Common myeloid progenitor, CD34-positive (primary cell): ENCODE measurements at regions not wholly inside any gene's neighbourhood (a gene's known extent, or its start where the extent isn't known, plus 50 kb on each side); places are given as distances from the start of the nearest gene placed in this dataset.

ENCODE experiments used
- CTCF ChIA-PET: fragments of 350-600 bp; sonication (Branson Sonifier 250); formaldehyde crosslinking; loops from one replicate; lab custom pipeline; 2021; ENCODE audit warnings: antibody characterized with exemption; lab: Charles Lee
- POLR2A ChIA-PET: fragments of 350-600 bp; sonication (Branson Sonifier 250); formaldehyde crosslinking; loops from one replicate; lab custom pipeline; 2021; ENCODE audit warnings: antibody characterized with exemption; lab: Charles Lee
- DNase-seq, 3 donors: peaks; one replicate each; pipeline versions ENCODE4 v3.0.0 to v3.0.0-alpha.2; 2013
- H3K27ac ChIP-seq, 2 experiments: 1 replicate in 1 of 2; 2 replicates in 1 of 2; pipeline ENCODE4 v1.7.0; 2013; ENCODE audit warnings: inconsistent platforms in 2 of 2, low read length in 2 of 2, mild to moderate bottlenecking in 2 of 2, low read depth in 1 of 2, moderate library complexity in 1 of 2; ENCODE audit not compliant: severe bottlenecking in 2 of 2, insufficient read depth in 1 of 2, poor library complexity in 1 of 2
- H3K27me3 ChIP-seq, 5 experiments: replicated peaks in 2 of 5; 1 replicate in 3 of 5; 2 replicates in 2 of 5; pipeline versions ENCODE4 v1.6.1 to v1.7.0; 2013; ENCODE audit warnings: low read length in 4 of 5, mild to moderate bottlenecking in 2 of 5, moderate library complexity in 2 of 5, inconsistent platforms in 1 of 5; ENCODE audit not compliant: insufficient read depth in 5 of 5, control insufficient read depth in 4 of 5
- H3K36me3 ChIP-seq, 4 experiments: 1 replicate in 2 of 4; 2 replicates in 2 of 4; pipeline versions ENCODE4 v1.6.1 to v1.7.0; 2013; ENCODE audit warnings: low read length in 3 of 4, control low read depth in 1 of 4, mild to moderate bottlenecking in 1 of 4; ENCODE audit not compliant: control insufficient read depth in 4 of 4, insufficient read depth in 4 of 4
- H3K4me1 ChIP-seq, 4 experiments: 1 replicate in 3 of 4; 2 replicates in 1 of 4; pipeline versions ENCODE4 v1.6.1 to v1.7.1; 2013; ENCODE audit warnings: low read length in 3 of 4, mild to moderate bottlenecking in 3 of 4, control low read depth in 1 of 4, inconsistent platforms in 1 of 4, moderate library complexity in 1 of 4; ENCODE audit not compliant: control insufficient read depth in 4 of 4, insufficient read depth in 4 of 4; ENCODE audit errors: control extremely low read depth in 1 of 4
- H3K4me3 ChIP-seq, 7 experiments: 1 replicate in 4 of 7; 2 replicates in 3 of 7; pipeline versions ENCODE4 v1.5.1 to v1.7.0; 2013; ENCODE audit warnings: mild to moderate bottlenecking in 7 of 7, low read length in 6 of 7, moderate library complexity in 6 of 7, inconsistent platforms in 2 of 7, low read depth in 2 of 7, control low read depth in 1 of 7; ENCODE audit not compliant: insufficient read depth in 4 of 7, control insufficient read depth in 1 of 7; ENCODE audit errors: extremely low read depth in 1 of 7
- H3K9me3 ChIP-seq, 5 experiments: 1 replicate in 4 of 5; 2 replicates in 1 of 5; pipeline versions ENCODE4 v1.6.1 to v1.7.1; 2013; ENCODE audit warnings: low read length in 4 of 5, mild to moderate bottlenecking in 2 of 5, inconsistent platforms in 1 of 5, low read depth in 1 of 5, moderate library complexity in 1 of 5; ENCODE audit not compliant: control insufficient read depth in 4 of 5, insufficient read depth in 2 of 5; ENCODE audit errors: control extremely low read depth in 1 of 5
- WGBS: methylation state at CpG from one replicate; pipeline ENCODE4 v1.1.5; 2013; ENCODE audit not compliant: insufficient coverage; 5-methylcytosine and 5-hydroxymethylcytosine counted together

GRCh38 chr9:111162026-111162425 is 123.8 kb upstream of the LPAR1 start:
- Histone ChIP-seq H3K9me3 (peaks cover 0 to 3% (median 0%) of the 10 kb centered on the region in 5 experiments), H3K27ac (no peak overlapping the region), H3K4me1 (peaks cover 0 to 21% (median 0%) of the 10 kb centered on the region in 4 experiments), H3K4me3 (no peak overlapping the region), H3K27me3 (no peaks in the 10 kb centered on the region), H3K36me3 (no peaks in the 10 kb centered on the region)
- CTCF ChIA-PET, result no interaction called here
- POLR2A ChIA-PET, result no interaction called here
- WGBS, result no CpG with 5 or more reads among the region's 3 CpGs
- DNase-seq, result no peak

- Histone ChIP-seq H3K4me3 (no peak overlapping the region), H3K9me3 (peaks cover 0 to 2% (median 0%) of the 10 kb centered on the region in 5 experiments), H3K4me1 (peaks cover 0 to 21% (median 0%) of the 10 kb centered on the region in 4 experiments), H3K36me3 (no peaks in the 10 kb centered on the region), H3K27me3 (no peaks in the 10 kb centered on the region), H3K27ac (no peak overlapping the region)
- ChIA-PET POLR2A (no interaction called here), CTCF (no interaction called here)
- DNase-seq, result no peak
- WGBS, result 100% methylated on average over 2 of the region's 3 CpGs
Measured at GRCh38 chr9:111161015-111161415, 122.7 kb upstream of the LPAR1 start.

- Histone ChIP-seq H3K27me3 (no peaks in the 10 kb centered on the region), H3K36me3 (no peaks in the 10 kb centered on the region), H3K4me1 (peaks cover 0 to 10% (median 0%) of the 10 kb centered on the region in 4 experiments), H3K27ac (no peak overlapping the region), H3K4me3 (no peak overlapping the region), H3K9me3 (no peaks in the 10 kb centered on the region)
- ChIA-PET CTCF (no interaction called here), POLR2A (no interaction called here)
- no peak for DNase-seq
- WGBS, result 100% methylated on average over 2 of the region's 2 CpGs
Measured at GRCh38 chr9:111158999-111159398, 120.7 kb upstream of the LPAR1 start.

GRCh38 chr9:111158363-111158762 is 120.1 kb upstream of the LPAR1 start:
- Histone ChIP-seq H3K27ac (no peak overlapping the region), H3K4me3 (no peak overlapping the region), H3K9me3 (no peaks in the 10 kb centered on the region), H3K27me3 (no peaks in the 10 kb centered on the region), H3K36me3 (no peaks in the 10 kb centered on the region), H3K4me1 (peaks cover 0 to 4% (median 0%) of the 10 kb centered on the region in 4 experiments)
- no CpG with 5 or more reads among the region's 1 CpG for WGBS
- POLR2A ChIA-PET, result no interaction called here
- no peak for DNase-seq
- CTCF ChIA-PET, result no interaction called here

- H3K27me3 ChIP-seq, result no peaks in the 10 kb centered on the region
- ChIA-PET CTCF (interaction anchor here (1.0 to 1.9 kb wide), 2 partner anchors 9 kb away, joined by 3 to 7 read pairs; no protein-coding TSS in a partner anchor), POLR2A (no interaction called here)
- no peak overlapping the region for H3K27ac ChIP-seq
- H3K4me3 ChIP-seq, result no peak overlapping the region
- no peaks in the 10 kb centered on the region for H3K4me1 ChIP-seq
- 86% methylated on average over 1 of the region's 1 CpG for WGBS
- no peaks in the 10 kb centered on the region for H3K36me3 ChIP-seq
- DNase-seq, result no peak
- H3K9me3 ChIP-seq, result no peaks in the 10 kb centered on the region
Measured at GRCh38 chr9:111154081-111154562, 115.9 kb upstream of the LPAR1 start.

- CTCF ChIA-PET, result interaction anchor here (1.0 kb wide), 1 partner anchor 8 kb away, joined by 3 read pairs; no protein-coding TSS in a partner anchor
- no peaks in the 10 kb centered on the region for H3K27me3 ChIP-seq
- H3K36me3 ChIP-seq, result no peaks in the 10 kb centered on the region
- H3K9me3 ChIP-seq, result no peaks in the 10 kb centered on the region
- WGBS, result 100% methylated on average over 1 of the region's 2 CpGs
- DNase-seq, result no peak
- POLR2A ChIA-PET, result no interaction called here
- H3K27ac ChIP-seq, result no peak overlapping the region
- H3K4me1 ChIP-seq, result no peaks in the 10 kb centered on the region
- no peak overlapping the region for H3K4me3 ChIP-seq
Measured at GRCh38 chr9:111152614-111153406, 114.5 kb upstream of the LPAR1 start.

- DNase-seq, result peak in 2 of 3 donors; percentile 28 to 31
- no peak overlapping the region for H3K4me3 ChIP-seq
- no peak overlapping the region for H3K27ac ChIP-seq
- WGBS, result no CpG with 5 or more reads among the region's 1 CpG
- no peaks in the 10 kb centered on the region for H3K9me3 ChIP-seq
- H3K36me3 ChIP-seq, result no peaks in the 10 kb centered on the region
- no peaks in the 10 kb centered on the region for H3K4me1 ChIP-seq
- no peaks in the 10 kb centered on the region for H3K27me3 ChIP-seq
- ChIA-PET CTCF (no interaction called here), POLR2A (no interaction called here)
Measured at GRCh38 chr9:111151537-111151936, 113.3 kb upstream of the LPAR1 start.
